H7 (cell line): ENCODE measurements at regions not wholly inside any gene's neighbourhood (a gene's known extent, or its start where the extent isn't known, plus 50 kb on each side); places are given as distances from the start of the nearest gene placed in this dataset.
"Not testable (repeated sequence)": the region's sequence is repeated elsewhere in the genome, so short reads cannot be mapped to it uniquely, and the experiment has no call there.

ENCODE experiments used
- DNase-seq: peaks from one replicate; pipeline ENCODE4 v3.0.0; 2012
- H3K27me3 ChIP-seq: 2 replicates; pipeline ENCODE4 v1.6.0; 2011; ENCODE audit warnings: mild to moderate bottlenecking, low read length; ENCODE audit not compliant: control insufficient read depth, insufficient read depth
- H3K36me3 ChIP-seq: replicated peaks from 2 replicates; pipeline ENCODE4 v1.5.1; 2011; ENCODE audit warnings: low read length; ENCODE audit not compliant: control insufficient read depth, insufficient read depth
- H3K4me3 ChIP-seq: 2 replicates; pipeline ENCODE4 v1.5.1; 2011; ENCODE audit warnings: low read depth, mild to moderate bottlenecking, control low read depth, low read length, moderate library complexity; ENCODE audit not compliant: insufficient read depth

DNA sequence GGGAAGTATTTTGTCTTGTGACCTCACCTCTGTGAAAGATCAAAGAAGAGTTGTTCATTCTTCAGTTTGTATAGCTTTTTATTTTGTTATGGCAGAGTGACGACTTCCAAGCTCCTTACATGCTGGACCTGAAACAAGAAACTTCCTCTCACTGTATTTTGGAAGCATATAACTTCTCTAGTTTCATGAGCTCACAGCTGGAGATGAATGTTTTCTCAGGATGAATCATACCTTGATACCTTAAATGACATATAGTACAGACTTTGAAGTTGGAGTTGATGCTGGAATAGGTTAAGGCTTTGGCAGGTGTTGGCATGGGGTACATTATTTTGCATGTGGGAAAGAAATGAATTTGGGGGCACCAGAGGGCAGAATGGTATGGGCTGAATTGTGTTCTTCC, 112.5 kb downstream of the SLC25A46 start:
- DNase-seq, result no peak
- no peak overlapping the region for H3K4me3 ChIP-seq
- no peaks in the 10 kb centered on the region for H3K27me3 ChIP-seq
- no peaks in the 10 kb centered on the region for H3K36me3 ChIP-seq

DNA sequence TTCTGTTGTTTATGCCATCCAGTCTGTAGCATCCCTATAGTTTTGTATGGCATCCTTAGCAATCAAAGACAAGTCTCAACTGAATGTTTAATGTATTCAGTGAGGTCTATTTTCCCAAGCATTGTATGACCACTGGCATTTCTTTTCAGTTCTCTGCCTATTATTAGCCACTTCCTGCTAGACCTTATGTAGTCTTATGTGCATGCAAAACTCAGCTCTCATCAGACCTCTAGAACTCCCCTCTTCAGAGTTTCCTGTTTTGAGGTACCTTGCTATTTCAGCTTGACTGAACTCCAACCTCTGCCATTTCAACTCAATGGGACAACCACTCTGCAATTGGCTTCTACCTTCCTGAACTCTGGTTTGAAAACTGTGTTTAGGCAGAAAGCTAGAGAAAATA, 113.2 kb downstream of the SLC25A46 start:
- Histone ChIP-seq H3K27me3 (no peaks in the 10 kb centered on the region), H3K36me3 (no peaks in the 10 kb centered on the region), H3K4me3 (no peak overlapping the region)
- DNase-seq, result no peak

DNA sequence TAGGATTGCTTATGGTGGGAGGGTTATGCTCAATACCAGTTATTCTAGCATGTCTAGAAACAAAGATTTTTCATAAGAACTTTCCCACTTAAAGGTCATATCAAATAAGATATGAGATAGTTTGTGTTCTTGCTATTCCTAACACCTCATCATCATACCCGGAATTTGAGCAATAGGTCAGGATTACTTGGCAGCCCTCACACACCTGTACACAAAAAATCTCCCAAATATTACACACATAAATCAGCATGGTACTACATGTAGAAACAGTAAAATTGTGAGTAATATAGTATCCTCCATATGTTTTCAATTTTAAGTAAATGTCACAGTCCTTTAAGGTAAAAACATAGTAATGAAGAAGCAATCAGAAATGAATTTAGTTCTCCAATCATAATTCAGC, 113.7 kb downstream of the SLC25A46 start:
- Histone ChIP-seq H3K27me3 (no peaks in the 10 kb centered on the region), H3K36me3 (no peaks in the 10 kb centered on the region), H3K4me3 (no peak overlapping the region)
- no peak for DNase-seq

DNA sequence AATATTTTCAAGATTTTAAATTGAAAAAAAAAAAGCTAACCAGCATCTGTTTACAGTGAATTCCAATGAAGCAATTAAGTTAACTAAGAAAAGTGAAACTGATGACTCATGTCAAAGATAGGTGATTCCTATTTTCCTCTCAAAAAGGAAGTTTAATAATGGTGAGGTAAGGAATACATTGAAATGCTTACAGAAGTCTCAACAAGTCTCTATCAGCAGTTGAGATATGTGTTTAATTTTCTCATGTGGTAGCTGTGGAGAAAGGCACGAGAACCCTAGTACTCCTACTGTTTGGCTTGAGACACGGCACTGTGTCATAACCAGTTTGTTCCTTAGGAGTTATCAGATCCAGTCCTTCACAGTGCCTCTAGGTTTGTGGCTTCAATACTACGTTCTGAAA, 114.5 kb downstream of the SLC25A46 start:
- no peak for DNase-seq
- Histone ChIP-seq H3K27me3 (no peaks in the 10 kb centered on the region), H3K36me3 (no peaks in the 10 kb centered on the region), H3K4me3 (no peak overlapping the region)

DNA sequence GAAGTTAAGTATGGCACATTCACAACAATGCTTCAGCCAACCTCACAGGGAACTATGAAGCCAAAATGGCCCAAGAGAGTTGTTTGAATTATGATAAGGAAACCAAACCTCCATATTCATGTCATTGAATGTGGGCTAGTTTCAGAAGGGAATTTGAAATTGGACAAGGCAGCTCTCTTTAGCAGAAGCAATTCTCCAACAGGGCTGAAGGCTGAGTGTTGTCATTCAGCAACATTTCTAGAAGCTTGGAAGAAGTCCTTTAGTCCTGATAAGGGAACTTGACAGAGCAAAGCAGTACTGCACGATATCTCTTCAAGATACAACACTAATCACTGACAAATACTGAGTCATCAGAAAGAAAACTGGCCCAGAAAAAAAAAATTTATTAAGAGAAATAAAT, 115.4 kb downstream of the SLC25A46 start:
- Histone ChIP-seq H3K4me3 (no peak overlapping the region), H3K36me3 (no peaks in the 10 kb centered on the region), H3K27me3 (no peaks in the 10 kb centered on the region)
- DNase-seq, result no peak

DNA sequence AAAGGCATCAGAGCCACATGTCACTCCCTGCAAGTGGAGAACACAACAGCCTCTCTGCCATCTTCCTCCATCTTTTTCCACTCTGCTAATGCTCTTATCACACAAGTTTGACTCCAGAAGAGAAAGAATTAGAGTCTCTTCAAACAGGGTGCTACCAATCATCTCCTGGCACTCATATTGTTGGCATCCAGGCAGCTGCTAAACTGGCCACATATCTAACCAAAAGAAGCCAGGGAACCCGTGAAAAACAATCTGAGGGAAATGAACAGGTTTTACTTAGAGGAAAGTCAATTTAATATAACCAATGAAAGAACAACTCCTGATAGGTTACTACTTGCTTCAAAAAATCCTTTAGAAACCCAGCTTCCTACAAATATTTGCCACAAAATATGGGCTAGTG, 117.2 kb downstream of the SLC25A46 start:
- no peak overlapping the region for H3K4me3 ChIP-seq
- DNase-seq, result no peak
- no peaks in the 10 kb centered on the region for H3K36me3 ChIP-seq
- H3K27me3 ChIP-seq, result no peaks in the 10 kb centered on the region

DNA sequence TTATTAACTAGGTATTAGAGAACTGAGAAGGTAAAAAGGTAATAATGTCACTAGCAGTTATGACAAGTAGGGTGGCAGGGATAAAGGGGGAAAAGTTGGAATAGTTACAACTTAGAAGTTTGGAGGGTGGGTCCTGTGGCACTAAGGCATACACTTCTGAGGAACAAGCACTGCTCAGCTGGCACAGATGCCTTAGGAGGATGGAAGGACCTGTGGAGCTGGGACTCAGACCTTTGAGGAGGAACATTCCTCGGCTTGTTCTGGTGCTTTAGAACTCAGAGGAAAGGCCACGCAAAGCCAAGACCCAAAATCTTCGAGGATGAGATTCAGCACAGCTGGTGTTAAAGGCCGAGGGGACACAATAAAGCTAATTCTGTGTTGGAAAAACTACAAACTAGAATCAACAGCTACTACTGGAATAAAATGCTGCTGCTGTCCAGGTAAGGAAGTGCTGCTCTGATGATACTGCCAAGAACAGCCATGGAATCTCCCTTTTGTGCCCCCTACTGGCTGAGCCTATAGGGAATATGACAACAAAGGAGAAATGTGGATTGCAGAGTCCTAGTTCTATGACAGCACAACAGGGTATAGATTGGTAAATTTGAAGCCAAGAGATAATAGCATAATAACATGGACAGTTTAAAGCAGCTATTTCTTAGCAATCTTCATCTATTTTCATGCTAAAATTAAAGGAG, 126.7 kb downstream of the SLC25A46 start:
- DNase-seq, result peak; percentile 70
- Histone ChIP-seq H3K36me3 (no peaks in the 10 kb centered on the region), H3K27me3 (no peaks in the 10 kb centered on the region), H3K4me3 (no peak overlapping the region)

DNA sequence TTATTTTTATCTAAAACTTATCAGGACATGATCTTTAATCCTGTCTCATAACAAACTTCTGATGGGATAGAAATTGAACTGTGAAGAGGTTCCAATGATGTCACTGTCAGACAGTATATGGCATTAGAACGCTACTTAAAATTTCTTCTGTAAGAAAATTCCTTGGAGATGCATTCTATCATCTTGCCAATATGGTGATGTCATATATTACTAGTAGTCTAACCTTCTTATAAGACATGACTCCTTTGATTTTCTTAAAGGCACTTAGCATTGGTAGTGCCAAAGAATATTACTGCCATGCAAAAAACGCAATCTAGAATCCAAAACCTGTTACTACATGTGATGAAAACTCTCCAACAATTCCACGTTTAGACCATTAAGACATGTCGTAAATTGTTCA, 131.1 kb downstream of the SLC25A46 start:
- H3K4me3 ChIP-seq, result no peak overlapping the region
- no peak for DNase-seq
- H3K27me3 ChIP-seq, result no peaks in the 10 kb centered on the region
- no peaks in the 10 kb centered on the region for H3K36me3 ChIP-seq

DNA sequence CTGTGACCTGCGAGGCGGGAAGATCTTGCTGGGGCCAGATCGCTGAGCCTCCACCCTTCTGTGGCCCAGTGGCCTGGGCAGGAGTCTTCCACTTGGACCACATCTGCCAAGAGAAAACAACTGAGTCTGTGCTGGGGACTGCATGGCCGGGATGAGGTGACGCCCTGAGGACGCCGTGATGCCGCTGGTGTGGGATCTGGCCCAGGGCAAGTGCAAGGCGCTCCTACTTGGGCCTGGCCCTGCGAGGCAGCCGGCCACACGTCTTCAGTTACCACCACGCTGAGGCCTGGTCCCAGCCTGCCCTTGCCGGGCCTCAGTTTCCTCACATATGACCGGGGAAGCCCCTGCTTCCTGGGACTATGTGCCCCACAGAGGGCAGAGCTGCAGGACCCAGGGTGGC, 133.4 kb downstream of the SLC25A46 start:
- no peak overlapping the region for H3K4me3 ChIP-seq
- H3K27me3 ChIP-seq, result no peaks in the 10 kb centered on the region
- no peaks in the 10 kb centered on the region for H3K36me3 ChIP-seq
- DNase-seq, result no peak

DNA sequence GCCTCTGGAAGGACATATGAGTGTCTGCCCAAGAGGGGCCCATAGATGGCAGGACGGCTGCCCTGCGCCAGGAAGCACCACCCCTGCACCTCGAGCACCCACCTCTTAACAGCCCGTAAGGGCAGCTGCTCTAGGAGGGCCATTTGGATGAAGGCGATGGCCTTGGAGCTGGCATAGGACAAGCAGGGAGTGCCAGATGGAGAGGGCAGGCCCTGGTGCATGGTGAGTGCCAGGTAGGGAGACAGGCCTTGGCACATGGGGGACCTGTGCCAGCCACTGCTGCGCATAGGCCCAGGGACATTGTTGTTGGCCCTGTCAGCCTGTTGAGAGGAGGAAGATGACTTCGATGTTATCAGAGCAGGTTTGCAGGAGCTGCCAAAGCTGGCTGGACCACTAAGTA, 134.2 kb downstream of the SLC25A46 start:
- Histone ChIP-seq H3K36me3 (no peaks in the 10 kb centered on the region), H3K27me3 (no peaks in the 10 kb centered on the region), H3K4me3 (no peak overlapping the region)
- DNase-seq, result no peak

DNA sequence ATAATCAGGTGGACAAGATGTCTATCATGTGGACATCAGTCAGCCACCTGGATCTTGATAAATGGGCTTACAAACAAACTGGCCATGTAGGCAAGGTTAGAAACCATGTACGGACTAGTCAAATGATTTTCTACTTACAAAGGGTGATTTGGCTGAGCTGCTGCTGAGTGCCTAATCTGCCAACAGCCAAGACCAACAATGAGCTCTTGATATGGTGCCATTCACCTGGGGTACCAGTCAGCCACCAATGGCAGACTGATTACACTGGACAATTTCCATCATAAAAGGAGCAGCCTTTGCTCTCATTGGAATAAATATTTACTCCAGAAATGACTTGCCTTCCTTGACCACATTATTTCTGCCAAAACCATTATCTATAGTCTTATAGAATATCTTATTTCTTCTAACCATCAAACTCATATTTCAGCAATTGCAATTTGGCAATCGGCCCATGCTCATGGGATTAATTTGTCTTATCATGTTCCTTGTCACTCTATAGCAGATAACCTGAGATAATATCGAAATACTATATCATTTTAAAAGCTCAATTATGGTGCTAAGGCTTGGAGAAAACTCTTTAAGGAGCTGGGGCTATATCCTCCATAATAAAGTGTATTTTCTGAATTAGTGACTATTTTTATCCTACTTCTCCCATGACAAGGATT, 135.1 kb downstream of the SLC25A46 start:
- H3K36me3 ChIP-seq, result no peaks in the 10 kb centered on the region
- H3K4me3 ChIP-seq, result no peak overlapping the region
- DNase-seq, result no peak
- no peaks in the 10 kb centered on the region for H3K27me3 ChIP-seq

DNA sequence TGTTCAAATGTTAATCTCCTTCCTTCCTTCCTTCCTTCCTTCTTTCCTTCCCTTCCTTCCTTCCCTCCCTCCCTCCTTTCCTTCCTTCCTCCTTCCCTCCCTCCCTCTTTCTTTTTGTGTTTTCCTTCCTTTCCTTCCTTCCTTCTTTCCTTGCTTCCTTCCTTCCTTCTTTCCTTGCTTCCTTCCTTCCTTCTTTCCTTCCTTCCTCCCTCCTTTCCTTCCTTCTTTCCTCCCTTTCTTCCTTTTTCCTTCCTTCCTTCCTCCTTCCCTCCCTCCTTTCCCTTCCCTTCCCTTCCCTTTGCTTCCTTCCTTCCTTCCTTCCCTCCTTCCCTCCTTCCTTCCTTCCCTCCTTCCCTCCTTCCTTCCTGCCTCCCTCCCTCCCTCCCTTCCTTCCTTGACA, 136.3 kb downstream of the SLC25A46 start:
- DNase-seq, H3K27me3 ChIP-seq, H3K36me3 ChIP-seq, H3K4me3 ChIP-seq: not testable (repeated sequence)

DNA sequence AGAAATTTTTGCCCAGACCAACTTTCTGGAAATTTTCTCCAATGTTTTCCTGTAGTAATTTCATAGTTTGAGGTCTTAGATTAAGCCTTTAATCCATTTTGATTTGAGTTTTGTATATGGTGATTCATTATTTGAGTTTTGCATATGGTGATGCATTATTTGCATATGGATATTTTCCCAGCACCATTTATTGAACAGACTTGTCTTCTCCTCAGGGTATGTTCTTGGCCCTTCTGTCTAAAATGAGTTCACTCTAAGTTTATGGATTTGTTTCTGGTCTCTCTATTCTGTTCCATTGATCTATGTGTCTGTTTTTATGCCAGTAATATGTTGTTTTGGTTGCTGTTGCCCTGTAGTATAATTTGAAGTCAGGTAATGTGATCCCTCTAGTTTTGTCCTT, 139.3 kb downstream of the SLC25A46 start:
- no peaks in the 10 kb centered on the region for H3K36me3 ChIP-seq
- no peak for DNase-seq
- H3K27me3 ChIP-seq, result no peaks in the 10 kb centered on the region
- H3K4me3 ChIP-seq, result no peak overlapping the region

DNA sequence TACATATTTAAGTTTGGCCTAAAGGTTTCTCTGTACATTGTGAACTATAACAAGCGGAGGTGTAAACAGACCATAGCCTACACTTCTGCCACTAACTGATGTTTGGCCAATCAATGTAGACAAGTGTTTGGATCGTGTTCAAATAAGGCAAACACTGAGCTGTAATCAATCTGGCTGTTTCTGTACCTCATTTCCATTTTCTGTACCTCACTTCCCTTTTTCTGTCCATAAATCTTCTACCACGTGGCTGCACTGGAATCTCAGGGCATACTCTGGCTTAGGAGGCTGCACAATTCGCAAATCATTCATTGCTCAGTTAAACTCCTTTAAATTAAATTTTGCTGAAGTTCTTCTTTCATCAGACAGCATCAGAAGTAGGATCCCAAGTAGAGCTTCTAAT, 140.9 kb downstream of the SLC25A46 start:
- Histone ChIP-seq H3K4me3 (no peak overlapping the region), H3K27me3 (no peaks in the 10 kb centered on the region), H3K36me3 (no peaks in the 10 kb centered on the region)
- no peak for DNase-seq

DNA sequence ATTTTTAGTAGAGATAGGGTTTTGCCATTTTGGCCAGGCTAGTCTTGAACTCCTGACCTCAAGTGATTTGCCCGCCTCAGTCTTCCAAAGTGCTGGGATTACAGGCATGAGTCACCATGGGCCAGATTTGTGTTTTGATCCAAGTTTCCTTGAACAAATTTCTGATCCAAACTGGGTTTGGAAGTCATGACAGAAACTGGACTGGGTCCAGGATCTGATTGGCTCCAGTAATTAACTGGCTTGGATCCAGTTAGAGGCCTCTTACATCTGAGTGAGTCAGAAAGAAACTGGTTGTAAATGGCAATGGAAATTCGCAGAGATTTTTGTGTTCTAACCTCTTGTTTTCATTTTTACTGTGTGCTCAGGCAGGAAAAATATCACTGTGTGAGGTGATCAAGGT, 141.6 kb downstream of the SLC25A46 start:
- H3K4me3 ChIP-seq, result no peak overlapping the region
- H3K27me3 ChIP-seq, result no peaks in the 10 kb centered on the region
- no peaks in the 10 kb centered on the region for H3K36me3 ChIP-seq
- no peak for DNase-seq

DNA sequence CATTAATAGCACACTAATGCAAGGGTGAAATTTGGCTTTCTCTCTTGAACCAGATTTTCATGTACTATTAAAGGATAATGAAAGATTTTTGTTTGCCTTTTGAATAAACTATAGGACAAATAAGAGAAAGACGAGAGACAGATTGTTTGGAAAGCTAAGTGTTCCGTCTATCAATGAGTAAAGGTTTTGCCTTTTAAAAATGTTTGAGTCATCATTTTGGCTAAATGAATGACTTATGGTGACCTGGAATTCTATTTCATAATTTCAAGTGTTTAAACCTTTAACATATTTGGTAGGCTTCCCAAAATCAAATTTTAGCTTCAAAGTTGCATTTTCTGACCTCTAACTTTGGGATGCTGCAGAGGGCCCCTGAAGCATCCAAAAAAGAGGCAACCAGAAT, 145.2 kb downstream of the SLC25A46 start:
- H3K27me3 ChIP-seq, result no peaks in the 10 kb centered on the region
- no peaks in the 10 kb centered on the region for H3K36me3 ChIP-seq
- no peak for DNase-seq
- H3K4me3 ChIP-seq, result no peak overlapping the region
